MM.1S (cell line): ENCODE measurements at regions not wholly inside any gene's neighbourhood (a gene's known extent, or its start where the extent isn't known, plus 50 kb on each side); places are given as distances from the start of the nearest gene placed in this dataset.

Experiments
- DNase-seq: peaks from one replicate; pipeline ENCODE4 v3.0.0-alpha.2; 2015
- H2AFZ ChIP-seq: fragments of 300-600 bp; sonication (generic); 2 replicates; pipeline ENCODE4 v1.6.0; 2016; ENCODE audit warnings: antibody characterized with exemption, low read length
- H3F3A ChIP-seq: fragments of 300-600 bp; sonication (generic); 2 replicates; pipeline ENCODE4 v1.6.1; 2016; ENCODE audit warnings: mild to moderate bottlenecking, antibody characterized with exemption, low read length, moderate library complexity, mixed read lengths; ENCODE audit not compliant: insufficient read depth
- H3K27ac ChIP-seq: fragments of 300-600 bp; sonication (generic); 2 replicates; pipeline ENCODE4 v1.5.1; 2016; ENCODE audit warnings: mild to moderate bottlenecking, low read length
- H3K27me3 ChIP-seq: fragments of 300-600 bp; sonication (generic); replicated peaks from 2 replicates; pipeline ENCODE4 v1.6.0; 2016; ENCODE audit warnings: low read length; ENCODE audit not compliant: insufficient read depth
- H3K36me3 ChIP-seq: fragments of 300-600 bp; sonication (generic); replicated peaks from 2 replicates; pipeline ENCODE4 v1.6.1; 2016; ENCODE audit warnings: mild to moderate bottlenecking, low read length, mixed read lengths; ENCODE audit not compliant: insufficient read depth
- H3K4me1 ChIP-seq: fragments of 300-600 bp; sonication (generic); 2 replicates; pipeline ENCODE4 v1.6.1; 2016; ENCODE audit warnings: low read length, mixed read lengths
- H3K4me2 ChIP-seq: fragments of 300-600 bp; sonication (generic); 2 replicates; pipeline ENCODE4 v1.6.0; 2016; ENCODE audit warnings: low read depth, low read length
- H3K4me3 ChIP-seq: fragments of 300-600 bp; sonication (generic); 2 replicates; pipeline ENCODE4 v1.5.1; 2016; ENCODE audit warnings: low read length, mixed read lengths
- H3K79me2 ChIP-seq: fragments of 300-600 bp; sonication (generic); 2 replicates; pipeline ENCODE4 v1.6.1; 2016; ENCODE audit warnings: mixed run types, low read length, mixed read lengths
- H3K9ac ChIP-seq: fragments of 300-600 bp; sonication (generic); 2 replicates; pipeline ENCODE4 v1.6.1; 2016; ENCODE audit warnings: low read length, mixed read lengths
- H3K9me2 ChIP-seq: fragments of 300-600 bp; sonication (generic); replicated peaks from 2 replicates; pipeline ENCODE4 v1.6.1; 2016; ENCODE audit warnings: mild to moderate bottlenecking, low read length, mixed read lengths; ENCODE audit not compliant: insufficient read depth
- H3K9me3 ChIP-seq: fragments of 300-600 bp; sonication (generic); replicated peaks from 2 replicates; pipeline ENCODE4 v1.6.1; 2016; ENCODE audit warnings: mild to moderate bottlenecking, low read length, mixed read lengths; ENCODE audit not compliant: insufficient read depth
- H4K20me1 ChIP-seq: fragments of 300-600 bp; sonication (generic); 2 replicates; pipeline ENCODE4 v1.6.1; 2016; ENCODE audit warnings: mild to moderate bottlenecking, low read length, moderate library complexity, mixed read lengths; ENCODE audit not compliant: insufficient read depth
- CTCF ChIP-seq: fragments of 300-600 bp; sonication (generic); IDR thresholded peaks from 2 replicates; pipeline ENCODE4 v1.5.1; 2016; ENCODE audit warnings: antibody characterized with exemption, low read length, mixed read lengths
- EZH2 ChIP-seq: fragments of 300-600 bp; sonication (generic); optimal IDR thresholded peaks from 2 replicates; pipeline ENCODE3; 2017; ENCODE audit warnings: low read depth, mild to moderate bottlenecking, antibody characterized with exemption, low read length, mixed read lengths
- EZH2phosphoT487 ChIP-seq: fragments of 300-600 bp; sonication (generic); IDR thresholded peaks from 2 replicates; pipeline ENCODE4 v1.6.1; 2018; ENCODE audit warnings: antibody characterized with exemption, low read length

- no peaks in the 10 kb centered on the region for H3K27me3 ChIP-seq
- H4K20me1 ChIP-seq: no peaks in the 10 kb centered on the region
- no peak overlapping the region for H3K4me3 ChIP-seq
- no peaks in the 10 kb centered on the region for H3K9me3 ChIP-seq
- no peaks in the 10 kb centered on the region for H3F3A ChIP-seq
- H3K9me2 ChIP-seq: no peaks in the 10 kb centered on the region
- no peak for DNase-seq
- no peaks in the 10 kb centered on the region for H3K36me3 ChIP-seq
- H3K4me1 ChIP-seq: no peaks in the 10 kb centered on the region
- H3K79me2 ChIP-seq: no peaks in the 10 kb centered on the region
- no peak overlapping the region for H2AFZ ChIP-seq
- TF ChIP-seq EZH2phosphoT487 (no peak), EZH2 (no peak), CTCF (no peak)
- no peak overlapping the region for H3K9ac ChIP-seq
- no peak overlapping the region for H3K27ac ChIP-seq
- no peak overlapping the region for H3K4me2 ChIP-seq
These were observed 275.7 kb upstream of the NPSR1 start for GRCh38 chr7:34382166-34382893.

- Histone ChIP-seq H3K27ac (no peak overlapping the region), H3K4me2 (no peak overlapping the region), H3K4me1 (no peaks in the 10 kb centered on the region), H3K36me3 (no peaks in the 10 kb centered on the region), H3K9ac (no peak overlapping the region), H2AFZ (no peak overlapping the region), H3K79me2 (no peaks in the 10 kb centered on the region), H3K27me3 (no peaks in the 10 kb centered on the region), H3K4me3 (no peak overlapping the region), H4K20me1 (no peaks in the 10 kb centered on the region), H3K9me2 (no peaks in the 10 kb centered on the region), H3F3A (no peaks in the 10 kb centered on the region), H3K9me3 (no peaks in the 10 kb centered on the region)
- no peak for TF ChIP-seq EZH2
- no peak for TF ChIP-seq EZH2phosphoT487
- TF ChIP-seq CTCF: no peak
- no peak for DNase-seq
These were observed 272.6 kb upstream of the NPSR1 start for GRCh38 chr7:34385384-34385783.

GRCh38 chr7:34389332-34390078 is 268.5 kb upstream of the NPSR1 start:
- Histone ChIP-seq H3K9me2 (no peaks in the 10 kb centered on the region), H2AFZ (no peak overlapping the region), H3K4me1 (no peaks in the 10 kb centered on the region), H3K9me3 (no peaks in the 10 kb centered on the region), H3K9ac (no peak overlapping the region), H3K4me2 (no peak overlapping the region), H3K79me2 (no peaks in the 10 kb centered on the region), H3K4me3 (no peak overlapping the region), H3K27ac (no peak overlapping the region), H3F3A (no peaks in the 10 kb centered on the region), H3K27me3 (no peaks in the 10 kb centered on the region), H4K20me1 (no peaks in the 10 kb centered on the region), H3K36me3 (no peaks in the 10 kb centered on the region)
- DNase-seq: no peak
- TF ChIP-seq CTCF: no peak
- TF ChIP-seq EZH2phosphoT487: no peak
- no peak for TF ChIP-seq EZH2
